ENCODE measurements at regions not wholly inside any gene's neighbourhood (a gene's known extent, or its start where the extent isn't known, plus 50 kb on each side); places are given as distances from the start of the nearest gene placed in this dataset.

- WGBS, 2 donors, result 88 to 94% methylated on average over 4 of the region's 4 CpGs
- Histone ChIP-seq H3K9ac (ENCODE audit: insufficient read depth in 1 of 2, low read length in 2 of 2) (no peak overlapping the region), H3K4me1 (ENCODE audit: control insufficient read depth in 5 of 5, insufficient read depth in 5 of 5, low read length in 5 of 5) (peaks cover 0 to 11% (median 0%) of the 10 kb centered on the region in 5 donors), H3K27me3 (ENCODE audit: control insufficient read depth in 3 of 3, insufficient read depth in 3 of 3, low read length in 2 of 3) (no peaks in the 10 kb centered on the region), H3K27ac (ENCODE audit: low read depth in 1 of 2, low read length in 1 of 2) (no peak overlapping the region), H3K4me3 (no peak overlapping the region), H3K9me3 (ENCODE audit: control insufficient read depth in 4 of 4, insufficient read depth in 3 of 4, low read length in 3 of 4) (no peaks in the 10 kb centered on the region), H3K36me3 (ENCODE audit: control insufficient read depth in 4 of 4, insufficient read depth in 4 of 4, low read length in 4 of 4) (no peaks in the 10 kb centered on the region)
- TF ChIP-seq CTCF (IDR thresholded peaks at IDR 0.05; ENCODE audit: control extremely low read depth, extremely low read depth), result no peak
- DNase-seq, result no peak
- no peak for ATAC-seq (ENCODE audit: insufficient read depth, low FRiP score)
Measured at GRCh38 chr5:159759791-159760290, 156.4 kb upstream of the ADRA1B start.

GRCh38 chr5:159762921-159763320 lies 153.4 kb upstream of the ADRA1B start:
- H3K4me3 ChIP-seq, result no peak overlapping the region
- no peak for ATAC-seq (ENCODE audit: insufficient read depth, low FRiP score)
- H3K4me1 ChIP-seq (ENCODE audit: control insufficient read depth in 5 of 5, insufficient read depth in 5 of 5, low read length in 5 of 5), result peaks cover 0 to 12% (median 2%) of the 10 kb centered on the region in 5 donors
- no peak overlapping the region for H3K27ac ChIP-seq (ENCODE audit: low read depth in 1 of 2, low read length in 1 of 2)
- no peak for TF ChIP-seq CTCF (IDR thresholded peaks at IDR 0.05; ENCODE audit: control extremely low read depth, extremely low read depth)
- H3K9me3 ChIP-seq (ENCODE audit: control insufficient read depth in 4 of 4, insufficient read depth in 3 of 4, low read length in 3 of 4), result no peaks in the 10 kb centered on the region
- H3K9ac ChIP-seq (ENCODE audit: insufficient read depth in 1 of 2, low read length in 2 of 2), result no peak overlapping the region
- H3K36me3 ChIP-seq (ENCODE audit: control insufficient read depth in 4 of 4, insufficient read depth in 4 of 4, low read length in 4 of 4), result no peaks in the 10 kb centered on the region
- peak in 2 of 3 donors; percentile 11 to 39 for DNase-seq
- WGBS, 2 donors, result 59 to 62% methylated on average over 2 of the region's 2 CpGs
- H3K27me3 ChIP-seq (ENCODE audit: control insufficient read depth in 3 of 3, insufficient read depth in 3 of 3, low read length in 2 of 3), result no peaks in the 10 kb centered on the region

- Histone ChIP-seq H3K9me3 (ENCODE audit: control insufficient read depth in 4 of 4, insufficient read depth in 3 of 4, low read length in 3 of 4) (no peaks in the 10 kb centered on the region), H3K27ac (ENCODE audit: low read depth in 1 of 2, low read length in 1 of 2) (no peak overlapping the region), H3K4me1 (ENCODE audit: control insufficient read depth in 5 of 5, insufficient read depth in 5 of 5, low read length in 5 of 5) (peaks cover under 1 to 12% (median 6%) of the 10 kb centered on the region in 5 donors), H3K4me3 (no peak overlapping the region), H3K9ac (ENCODE audit: insufficient read depth in 1 of 2, low read length in 2 of 2) (no peak overlapping the region), H3K27me3 (ENCODE audit: control insufficient read depth in 3 of 3, insufficient read depth in 3 of 3, low read length in 2 of 3) (no peaks in the 10 kb centered on the region), H3K36me3 (ENCODE audit: control insufficient read depth in 4 of 4, insufficient read depth in 4 of 4, low read length in 4 of 4) (no peaks in the 10 kb centered on the region)
- DNase-seq, result no peak
- WGBS, 2 donors, result 57 to 75% methylated on average over 9 of the region's 9 CpGs
- no peak for TF ChIP-seq CTCF (IDR thresholded peaks at IDR 0.05; ENCODE audit: control extremely low read depth, extremely low read depth)
- no peak for ATAC-seq (ENCODE audit: insufficient read depth, low FRiP score)
Measured at GRCh38 chr5:159763562-159763961, 152.7 kb upstream of the ADRA1B start.
